Activated T-cell treated with anti-CD3 and anti-CD28 coated beads, Interleukin-2, amount 50 U/mL, for 72 hours (primary cell): ENCODE measurements at regions not wholly inside any gene's neighbourhood (a gene's known extent, or its start where the extent isn't known, plus 50 kb on each side); places are given as distances from the start of the nearest gene placed in this dataset.

Experiments
- ATAC-seq, 2 donors: fragments of 150-1000 bp; cut with Tn5 transposase; replicated peaks in 1 of 2; 2 replicates each; pipeline ENCODE4 v1.10.0; 2021; ENCODE audit warnings: moderate library complexity in 2 of 2, mild to moderate bottlenecking in 1 of 2
- DNase-seq, 2 donors: peaks; one replicate each; pipeline ENCODE4 v3.0.0; 2021 to 2022; ENCODE audit warnings: mixed read lengths in 1 of 2
- H3K27ac Mint-ChIP-seq: one replicate; pipeline ENCODE4 v1.8.0; 2022; ENCODE audit warnings: mild to moderate bottlenecking, moderate library complexity, mixed read lengths
- H3K27me3 Mint-ChIP-seq: one replicate; pipeline ENCODE4 v1.8.0; 2022; ENCODE audit warnings: low read depth, mixed read lengths
- H3K36me3 Mint-ChIP-seq, 2 donors: one replicate each; pipeline ENCODE4 v1.8.0; 2022; ENCODE audit warnings: mixed read lengths in 2 of 2, mild to moderate bottlenecking in 1 of 2; ENCODE audit not compliant: insufficient read depth in 2 of 2
- H3K4me1 Mint-ChIP-seq: one replicate; pipeline ENCODE4 v1.8.0; 2022; ENCODE audit warnings: low read depth, mixed read lengths
- H3K4me3 Mint-ChIP-seq, 2 donors: one replicate each; pipeline ENCODE4 v1.8.0; 2022; ENCODE audit warnings: mild to moderate bottlenecking in 2 of 2, mixed read lengths in 2 of 2, moderate library complexity in 2 of 2
- H3K9me3 Mint-ChIP-seq, 2 donors: one replicate each; pipeline ENCODE4 v1.8.0; 2022; ENCODE audit warnings: mixed read lengths in 2 of 2

- no peak for DNase-seq
- H3K4me3 Mint-ChIP-seq: no peak overlapping the region
- H3K4me1 Mint-ChIP-seq: no peaks in the 10 kb centered on the region
- H3K9me3 Mint-ChIP-seq: peaks cover 1 to 5% of the 10 kb centered on the region in 2 donors
- no peaks in the 10 kb centered on the region for H3K27me3 Mint-ChIP-seq
- no peaks in the 10 kb centered on the region for H3K36me3 Mint-ChIP-seq
- ATAC-seq: no peak
- no peak overlapping the region for H3K27ac Mint-ChIP-seq
Measured at GRCh38 chr18:41553716-41554115, 401.3 kb upstream of the PIK3C3 start.

- H3K9me3 Mint-ChIP-seq: peaks cover 2 to 7% of the 10 kb centered on the region in 2 donors
- DNase-seq (no peak), ATAC-seq (no peak)
- H3K27ac Mint-ChIP-seq: no peak overlapping the region
- H3K36me3 Mint-ChIP-seq: no peaks in the 10 kb centered on the region
- no peaks in the 10 kb centered on the region for H3K27me3 Mint-ChIP-seq
- H3K4me1 Mint-ChIP-seq: no peaks in the 10 kb centered on the region
- no peak overlapping the region for H3K4me3 Mint-ChIP-seq
Measured at GRCh38 chr18:41548521-41549260, 406.3 kb upstream of the PIK3C3 start.

GRCh38 chr18:41545091-41545888 is 409.7 kb upstream of the PIK3C3 start:
- Mint-ChIP-seq H3K4me3 (no peak overlapping the region), H3K36me3 (no peaks in the 10 kb centered on the region), H3K27ac (no peak overlapping the region), H3K27me3 (no peaks in the 10 kb centered on the region), H3K4me1 (no peaks in the 10 kb centered on the region), H3K9me3 (peaks cover 4 to 6% of the 10 kb centered on the region in 2 donors)
- DNase-seq: no peak
- ATAC-seq: no peak

- Mint-ChIP-seq H3K4me1 (no peaks in the 10 kb centered on the region), H3K9me3 (peaks cover 8 to 13% of the 10 kb centered on the region in 2 donors)
Measured at GRCh38 chr18:41543815-41544214, 411.2 kb upstream of the PIK3C3 start.

GRCh38 chr18:41540237-41540871 is 414.7 kb upstream of the PIK3C3 start:
- DNase-seq (no peak), ATAC-seq (no peak)
- no peaks in the 10 kb centered on the region for H3K27me3 Mint-ChIP-seq
- H3K4me3 Mint-ChIP-seq: no peak overlapping the region
- no peak overlapping the region for H3K27ac Mint-ChIP-seq
- H3K9me3 Mint-ChIP-seq: peaks cover 9 to 20% of the 10 kb centered on the region in 2 donors
- no peaks in the 10 kb centered on the region for H3K36me3 Mint-ChIP-seq
- H3K4me1 Mint-ChIP-seq: no peaks in the 10 kb centered on the region

More at GRCh38 chr18:41543815-41544214, 411.2 kb upstream of the PIK3C3 start:
- ATAC-seq (no peak), DNase-seq (no peak)
- H3K36me3 Mint-ChIP-seq: no peaks in the 10 kb centered on the region
- no peak overlapping the region for H3K4me3 Mint-ChIP-seq
- no peaks in the 10 kb centered on the region for H3K27me3 Mint-ChIP-seq
- no peak overlapping the region for H3K27ac Mint-ChIP-seq

GRCh38 chr18:41538751-41539150 is 416.3 kb upstream of the PIK3C3 start:
- H3K9me3 Mint-ChIP-seq: peaks cover 9 to 22% of the 10 kb centered on the region in 2 donors
- DNase-seq (no peak), ATAC-seq (no peak)
- H3K4me3 Mint-ChIP-seq: no peak overlapping the region
- H3K4me1 Mint-ChIP-seq: no peaks in the 10 kb centered on the region
- H3K36me3 Mint-ChIP-seq: no peaks in the 10 kb centered on the region
- H3K27ac Mint-ChIP-seq: no peak overlapping the region
- no peaks in the 10 kb centered on the region for H3K27me3 Mint-ChIP-seq

GRCh38 chr18:41537666-41538065 is 417.4 kb upstream of the PIK3C3 start:
- Mint-ChIP-seq H3K27ac (no peak overlapping the region), H3K9me3 (peaks cover 9 to 23% of the 10 kb centered on the region in 2 donors), H3K4me1 (no peaks in the 10 kb centered on the region), H3K27me3 (no peaks in the 10 kb centered on the region), H3K4me3 (no peak overlapping the region), H3K36me3 (no peaks in the 10 kb centered on the region)
- ATAC-seq: no peak
- no peak for DNase-seq

- Mint-ChIP-seq H3K4me1 (no peaks in the 10 kb centered on the region), H3K36me3 (no peaks in the 10 kb centered on the region), H3K4me3 (no peak overlapping the region), H3K9me3 (peaks cover 9 to 14% of the 10 kb centered on the region in 2 donors), H3K27ac (no peak overlapping the region), H3K27me3 (no peaks in the 10 kb centered on the region)
- DNase-seq (no peak), ATAC-seq (no peak)
Measured at GRCh38 chr18:41532344-41533086, 422.5 kb upstream of the PIK3C3 start.

GRCh38 chr18:41530970-41531369 is 424.1 kb upstream of the PIK3C3 start:
- H3K27me3 Mint-ChIP-seq: no peaks in the 10 kb centered on the region
- no peak for ATAC-seq
- H3K9me3 Mint-ChIP-seq: peaks cover 8 to 13% of the 10 kb centered on the region in 2 donors
- H3K27ac Mint-ChIP-seq: no peak overlapping the region
- no peaks in the 10 kb centered on the region for H3K4me1 Mint-ChIP-seq
- peaks cover 1 to 2% of the 10 kb centered on the region in 2 donors for H3K36me3 Mint-ChIP-seq
- no peak overlapping the region for H3K4me3 Mint-ChIP-seq
- DNase-seq: no peak

- Mint-ChIP-seq H3K36me3 (peaks cover 1 to 2% of the 10 kb centered on the region in 2 donors), H3K4me3 (no peak overlapping the region), H3K27me3 (no peaks in the 10 kb centered on the region), H3K9me3 (peaks cover 8 to 9% of the 10 kb centered on the region in 2 donors), H3K27ac (no peak overlapping the region), H3K4me1 (no peaks in the 10 kb centered on the region)
- DNase-seq (no peak), ATAC-seq (no peak)
Measured at GRCh38 chr18:41529093-41529492, 425.9 kb upstream of the PIK3C3 start.

GRCh38 chr18:41526054-41526453 is 429.0 kb upstream of the PIK3C3 start:
- Mint-ChIP-seq H3K27ac (no peak overlapping the region), H3K27me3 (no peaks in the 10 kb centered on the region), H3K4me3 (no peak overlapping the region), H3K4me1 (no peaks in the 10 kb centered on the region), H3K36me3 (peaks cover 1 to 2% of the 10 kb centered on the region in 2 donors), H3K9me3 (peaks cover 4 to 9% of the 10 kb centered on the region in 2 donors)
- ATAC-seq: no peak
- DNase-seq: no peak

GRCh38 chr18:41524674-41525470 is 430.2 kb upstream of the PIK3C3 start:
- H3K27me3 Mint-ChIP-seq: no peaks in the 10 kb centered on the region
- peaks cover 1 to 2% of the 10 kb centered on the region in 2 donors for H3K36me3 Mint-ChIP-seq
- ATAC-seq: no peak
- peaks cover 2 to 4% of the 10 kb centered on the region in 2 donors for H3K9me3 Mint-ChIP-seq
- H3K4me1 Mint-ChIP-seq: no peaks in the 10 kb centered on the region
- H3K27ac Mint-ChIP-seq: no peak overlapping the region
- no peak for DNase-seq
- H3K4me3 Mint-ChIP-seq: no peak overlapping the region
